ENCODE measurements at regions not wholly inside any gene's neighbourhood (a gene's known extent, or its start where the extent isn't known, plus 50 kb on each side); places are given as distances from the start of the nearest gene placed in this dataset.

DNA sequence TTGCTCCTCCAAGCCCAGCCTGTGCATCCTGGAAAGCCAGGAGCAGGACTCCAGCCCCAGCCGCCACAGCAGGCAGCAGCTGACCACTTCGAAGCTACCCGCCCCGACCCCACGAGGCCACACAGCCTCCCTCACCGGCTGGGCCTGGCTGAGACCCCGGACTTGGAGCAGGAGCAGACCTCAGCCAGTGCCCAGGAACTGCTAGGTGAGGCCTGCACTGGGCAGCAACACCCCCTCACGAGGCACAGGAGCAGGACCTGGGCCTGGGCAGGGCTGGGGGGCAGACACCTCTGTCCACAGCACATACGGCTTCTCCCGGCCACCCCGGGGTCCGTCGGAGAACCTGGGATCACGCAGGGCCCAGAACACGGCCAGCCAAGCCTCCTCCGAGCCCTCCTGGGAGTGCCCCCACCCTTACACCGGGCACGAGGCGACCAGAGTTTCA lies 137.4 kb upstream of the C14orf180 start:
- TF ChIP-seq, protein P1, sequence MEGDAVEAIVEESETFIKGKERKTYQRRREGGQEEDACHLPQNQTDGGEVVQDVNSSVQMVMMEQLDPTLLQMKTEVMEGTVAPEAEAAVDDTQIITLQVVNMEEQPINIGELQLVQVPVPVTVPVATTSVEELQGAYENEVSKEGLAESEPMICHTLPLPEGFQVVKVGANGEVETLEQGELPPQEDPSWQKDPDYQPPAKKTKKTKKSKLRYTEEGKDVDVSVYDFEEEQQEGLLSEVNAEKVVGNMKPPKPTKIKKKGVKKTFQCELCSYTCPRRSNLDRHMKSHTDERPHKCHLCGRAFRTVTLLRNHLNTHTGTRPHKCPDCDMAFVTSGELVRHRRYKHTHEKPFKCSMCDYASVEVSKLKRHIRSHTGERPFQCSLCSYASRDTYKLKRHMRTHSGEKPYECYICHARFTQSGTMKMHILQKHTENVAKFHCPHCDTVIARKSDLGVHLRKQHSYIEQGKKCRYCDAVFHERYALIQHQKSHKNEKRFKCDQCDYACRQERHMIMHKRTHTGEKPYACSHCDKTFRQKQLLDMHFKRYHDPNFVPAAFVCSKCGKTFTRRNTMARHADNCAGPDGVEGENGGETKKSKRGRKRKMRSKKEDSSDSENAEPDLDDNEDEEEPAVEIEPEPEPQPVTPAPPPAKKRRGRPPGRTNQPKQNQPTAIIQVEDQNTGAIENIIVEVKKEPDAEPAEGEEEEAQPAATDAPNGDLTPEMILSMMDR (IDR thresholded peaks at IDR 0.05 in 2 of 3, conservative IDR thresholded peaks at IDR 0.05 in 1 of 3; ENCODE audit: borderline replicate concordance in 1 of 3, insufficient read depth in 1 of 3, low read depth in 2 of 3, low read length in 2 of 3): no peak
- TF ChIP-seq EZH2 (IDR thresholded peaks at IDR 0.05) (no peak), POLR2A (IDR thresholded peaks at IDR 0.05; ENCODE audit: borderline replicate concordance, extremely low read depth, insufficient read depth, insufficient read length) (no peak), YY1 (IDR thresholded peaks at IDR 0.05; ENCODE audit: extremely low read depth, insufficient replicate concordance, low read depth, low read length) (no peak), SRF (IDR thresholded peaks at IDR 0.05; ENCODE audit: low read depth) (no peak), TCF7L2 (IDR thresholded peaks at IDR 0.05; ENCODE audit: borderline replicate concordance, extremely low read depth, insufficient read depth, insufficient read length) (no peak)
